Calu3 (cell line): ENCODE measurements at regions not wholly inside any gene's neighbourhood (a gene's known extent, or its start where the extent isn't known, plus 50 kb on each side); places are given as distances from the start of the nearest gene placed in this dataset.
A peak's percentile ranks its signal among the peaks of the same experiment; 100 is the strongest.

Experiments used
- BruUV-seq: library from RNA; stranded (reverse); fragments of 400-500 nt; replicated peaks from 2 replicates; lab custom pipeline; 2021; lab: Mats Ljungman, UMichigan
- CTCF ChIA-PET: fragments of 300-600 bp; sonication (Branson Sonifier 250); formaldehyde crosslinking; loops from one replicate; lab custom pipeline; 2022; ENCODE audit warnings: antibody characterized with exemption; lab: Charles Lee
- DNase-seq: peaks from one replicate; pipeline ENCODE4 v3.0.0; 2022
- H3K27ac Mint-ChIP-seq: one replicate; pipeline ENCODE4 v1.8.0; 2022; ENCODE audit warnings: mixed read lengths; ENCODE audit not compliant: unreplicated experiment
- H3K27me3 Mint-ChIP-seq: one replicate; pipeline ENCODE4 v1.8.0; 2022; ENCODE audit warnings: mixed read lengths; ENCODE audit not compliant: unreplicated experiment
- H3K36me3 Mint-ChIP-seq: one replicate; pipeline ENCODE4 v1.8.0; 2022; ENCODE audit warnings: mild to moderate bottlenecking, moderate library complexity, mixed read lengths; ENCODE audit not compliant: insufficient read depth, unreplicated experiment
- H3K4me1 Mint-ChIP-seq: one replicate; pipeline ENCODE4 v1.8.0; 2022; ENCODE audit warnings: mild to moderate bottlenecking, low read depth, mixed read lengths; ENCODE audit not compliant: unreplicated experiment
- H3K4me3 Mint-ChIP-seq: one replicate; pipeline ENCODE4 v1.8.0; 2022; ENCODE audit warnings: mild to moderate bottlenecking, low read depth, moderate library complexity, mixed read lengths; ENCODE audit not compliant: unreplicated experiment
- H3K9me3 Mint-ChIP-seq: one replicate; pipeline ENCODE4 v1.8.0; 2022; ENCODE audit warnings: low read depth, mixed read lengths; ENCODE audit not compliant: unreplicated experiment
- CTCF ChIP-seq: fragments of 200-600 bp; IDR thresholded peaks from one replicate; pipeline ENCODE4 v1.8.0; 2022; ENCODE audit warnings: antibody characterized with exemption; ENCODE audit not compliant: unreplicated experiment
- intact Hi-C: fragments of 100-400 bp; cut with micrococcal nuclease; formaldehyde crosslinking; loops from one replicate; pipeline ENCODE4 v1.10.0; 2022; ENCODE audit not compliant: unreplicated experiment

GRCh38 chr12:91690531-91690930 is 455.1 kb downstream of the BTG1 start:
- intact Hi-C loops = no loop called here
- DNase-seq = no peak
- CTCF ChIA-PET = interaction anchor here (0.6 kb wide), 1 partner anchor 101 kb away, joined by 3 read pairs; no protein-coding TSS in a partner anchor
- Mint-ChIP-seq H3K4me3 (no peak overlapping the region), H3K36me3 (no peaks in the 10 kb centered on the region), H3K27me3 (no peaks in the 10 kb centered on the region), H3K9me3 (no peaks in the 10 kb centered on the region), H3K4me1 (peaks cover 10% of the 10 kb centered on the region), H3K27ac (no peak overlapping the region)
- TF ChIP-seq CTCF = no peak
- no TSS peak for BruUV-seq

- DNase-seq = no peak
- Mint-ChIP-seq H3K9me3 (no peaks in the 10 kb centered on the region), H3K27me3 (no peaks in the 10 kb centered on the region), H3K27ac (peak overlapping the region; percentile 2), H3K4me3 (no peak overlapping the region), H3K4me1 (peaks cover 10% of the 10 kb centered on the region), H3K36me3 (no peaks in the 10 kb centered on the region)
- no peak for TF ChIP-seq CTCF
- CTCF ChIA-PET = interaction anchor here (0.6 kb wide), 1 partner anchor 454 kb away, joined by 3 read pairs; no protein-coding TSS in a partner anchor
- intact Hi-C loops = no loop called here
- no TSS peak for BruUV-seq
Observed at GRCh38 chr12:91687052-91688017, 458.3 kb downstream of the BTG1 start.

- no TSS peak for BruUV-seq
- TF ChIP-seq CTCF = no peak
- intact Hi-C loops = no loop called here
- H3K36me3 Mint-ChIP-seq = no peaks in the 10 kb centered on the region
- peaks cover 10% of the 10 kb centered on the region for H3K4me1 Mint-ChIP-seq
- DNase-seq = no peak
- CTCF ChIA-PET = no interaction called here
- H3K27me3 Mint-ChIP-seq = no peaks in the 10 kb centered on the region
- no peaks in the 10 kb centered on the region for H3K9me3 Mint-ChIP-seq
- no peak overlapping the region for H3K4me3 Mint-ChIP-seq
- no peak overlapping the region for H3K27ac Mint-ChIP-seq
Observed at GRCh38 chr12:91685917-91686316, 459.7 kb downstream of the BTG1 start.

- no peaks in the 10 kb centered on the region for H3K27me3 Mint-ChIP-seq
- intact Hi-C loops = no loop called here
- TF ChIP-seq CTCF = no peak
Observed at GRCh38 chr12:91681751-91682150, 463.9 kb downstream of the BTG1 start.

More at GRCh38 chr12:91681751-91682150, 463.9 kb downstream of the BTG1 start:
- no peaks in the 10 kb centered on the region for H3K4me1 Mint-ChIP-seq
- BruUV-seq = no TSS peak
- no peak overlapping the region for H3K27ac Mint-ChIP-seq
- no peak overlapping the region for H3K4me3 Mint-ChIP-seq
- no peaks in the 10 kb centered on the region for H3K9me3 Mint-ChIP-seq
- no peaks in the 10 kb centered on the region for H3K36me3 Mint-ChIP-seq
- CTCF ChIA-PET = no interaction called here
- no peak for DNase-seq
